ENCODE measurements at regions not wholly inside any gene's neighbourhood (a gene's known extent, or its start where the extent isn't known, plus 50 kb on each side); places are given as distances from the start of the nearest gene placed in this dataset.

- Histone ChIP-seq H3K27ac (no peak overlapping the region), H3K4me3 (no peak overlapping the region), H3K9me3 (no peaks in the 10 kb centered on the region), H3K27me3 (replicated peaks; ENCODE audit: insufficient read depth) (no peaks in the 10 kb centered on the region), H3K4me1 (ENCODE audit: control insufficient read depth in 1 of 2, low read depth in 2 of 2) (no peaks in the 10 kb centered on the region), H3K36me3 (no peaks in the 10 kb centered on the region)
- ATAC-seq (ENCODE audit: insufficient number of reproducible peaks, low FRiP score, low read depth) (no peak), DNase-seq (ENCODE audit: low spot score) (no peak)
- TF ChIP-seq CTCF (IDR thresholded peaks at IDR 0.05): no peak
Measured at GRCh38 chr1:105830571-105831146, 1225.8 kb upstream of the PRMT6 start.

- Histone ChIP-seq H3K9me3 (no peaks in the 10 kb centered on the region), H3K27ac (no peak overlapping the region), H3K27me3 (replicated peaks; ENCODE audit: insufficient read depth) (no peaks in the 10 kb centered on the region), H3K4me3 (no peak overlapping the region), H3K4me1 (ENCODE audit: control insufficient read depth in 1 of 2, low read depth in 2 of 2) (no peaks in the 10 kb centered on the region), H3K36me3 (no peaks in the 10 kb centered on the region)
- ATAC-seq (ENCODE audit: insufficient number of reproducible peaks, low FRiP score, low read depth) (no peak), DNase-seq (ENCODE audit: low spot score) (no peak)
- no peak for TF ChIP-seq CTCF (IDR thresholded peaks at IDR 0.05)
Measured at GRCh38 chr1:105838071-105838470, 1218.4 kb upstream of the PRMT6 start.

- DNase-seq (ENCODE audit: low spot score) (no peak), ATAC-seq (ENCODE audit: insufficient number of reproducible peaks, low FRiP score, low read depth) (no peak)
- no peaks in the 10 kb centered on the region for H3K4me1 ChIP-seq (ENCODE audit: control insufficient read depth in 1 of 2, low read depth in 2 of 2)
- TF ChIP-seq CTCF (IDR thresholded peaks at IDR 0.05): no peak
- H3K4me3 ChIP-seq: no peak overlapping the region
- H3K27ac ChIP-seq: no peak overlapping the region
- H3K9me3 ChIP-seq: no peaks in the 10 kb centered on the region
- H3K27me3 ChIP-seq (replicated peaks; ENCODE audit: insufficient read depth): no peaks in the 10 kb centered on the region
- H3K36me3 ChIP-seq: no peaks in the 10 kb centered on the region
Measured at GRCh38 chr1:105865546-105865945, 1190.9 kb upstream of the PRMT6 start.

GRCh38 chr1:105872817-105873216 is 1183.7 kb upstream of the PRMT6 start:
- Histone ChIP-seq H3K9me3 (no peaks in the 10 kb centered on the region), H3K4me1 (ENCODE audit: control insufficient read depth in 1 of 2, low read depth in 2 of 2) (no peaks in the 10 kb centered on the region), H3K27me3 (replicated peaks; ENCODE audit: insufficient read depth) (no peaks in the 10 kb centered on the region), H3K36me3 (no peaks in the 10 kb centered on the region), H3K27ac (no peak overlapping the region), H3K4me3 (no peak overlapping the region)
- DNase-seq (ENCODE audit: low spot score) (no peak), ATAC-seq (ENCODE audit: insufficient number of reproducible peaks, low FRiP score, low read depth) (no peak)
- TF ChIP-seq CTCF (IDR thresholded peaks at IDR 0.05): no peak

- Histone ChIP-seq H3K27ac (no peak overlapping the region), H3K9me3 (no peaks in the 10 kb centered on the region), H3K36me3 (no peaks in the 10 kb centered on the region), H3K4me1 (ENCODE audit: control insufficient read depth in 1 of 2, low read depth in 2 of 2) (no peaks in the 10 kb centered on the region), H3K27me3 (replicated peaks; ENCODE audit: insufficient read depth) (no peaks in the 10 kb centered on the region), H3K4me3 (no peak overlapping the region)
- DNase-seq (ENCODE audit: low spot score) (no peak), ATAC-seq (ENCODE audit: insufficient number of reproducible peaks, low FRiP score, low read depth) (no peak)
- TF ChIP-seq CTCF (IDR thresholded peaks at IDR 0.05): no peak
Measured at GRCh38 chr1:105874621-105875020, 1181.9 kb upstream of the PRMT6 start.

Measured in thoracic aorta (tissue), 2 donors.